ENCODE measurements at regions not wholly inside any gene's neighbourhood (a gene's known extent, or its start where the extent isn't known, plus 50 kb on each side); places are given as distances from the start of the nearest gene placed in this dataset.
A peak's percentile ranks its signal among the peaks of the same experiment; 100 is the strongest.

- no peaks in the 10 kb centered on the region for H3K27me3 ChIP-seq
- TF ChIP-seq POLR2A (IDR thresholded peaks at IDR 0.05) (no peak), CTCF (IDR thresholded peaks at IDR 0.05) (no peak)
- no peak for DNase-seq
- H3K9me3 ChIP-seq, result no peaks in the 10 kb centered on the region
- no peaks in the 10 kb centered on the region for H3K36me3 ChIP-seq
- no peak overlapping the region for H3K4me3 ChIP-seq
- no peaks in the 10 kb centered on the region for H3K4me1 ChIP-seq
- no peak overlapping the region for H3K27ac ChIP-seq
Observed at GRCh38 chr5:133749331-133749985, 137.1 kb upstream of the FSTL4 start.

- Histone ChIP-seq H3K27ac (no peak overlapping the region), H3K9me3 (no peaks in the 10 kb centered on the region), H3K36me3 (no peaks in the 10 kb centered on the region), H3K4me3 (no peak overlapping the region), H3K27me3 (no peaks in the 10 kb centered on the region), H3K4me1 (no peaks in the 10 kb centered on the region)
- DNase-seq, result no peak
- TF ChIP-seq POLR2A (IDR thresholded peaks at IDR 0.05) (no peak), CTCF (IDR thresholded peaks at IDR 0.05) (peak in 1 of 6 experiments; percentile 6)
Observed at GRCh38 chr5:133746834-133747233, 134.5 kb upstream of the FSTL4 start.

GRCh38 chr5:133744960-133745308, 132.6 kb upstream of the FSTL4 start:
- no peak for TF ChIP-seq CTCF (IDR thresholded peaks at IDR 0.05)
- H3K9me3 ChIP-seq, result no peaks in the 10 kb centered on the region
- no peak for DNase-seq
- no peaks in the 10 kb centered on the region for H3K27me3 ChIP-seq
- no peaks in the 10 kb centered on the region for H3K4me1 ChIP-seq
- no peak overlapping the region for H3K4me3 ChIP-seq
- H3K36me3 ChIP-seq, result no peaks in the 10 kb centered on the region
- H3K27ac ChIP-seq, result no peak overlapping the region

- H3K9me3 ChIP-seq, result no peaks in the 10 kb centered on the region
- no peak overlapping the region for H3K27ac ChIP-seq
- H3K4me3 ChIP-seq, result no peak overlapping the region
- no peak for DNase-seq
- H3K4me1 ChIP-seq, result no peaks in the 10 kb centered on the region
- TF ChIP-seq CTCF (IDR thresholded peaks at IDR 0.05) (no peak), POLR2A (IDR thresholded peaks at IDR 0.05) (no peak)
- no peaks in the 10 kb centered on the region for H3K27me3 ChIP-seq
- no peaks in the 10 kb centered on the region for H3K36me3 ChIP-seq
Observed at GRCh38 chr5:133744051-133744959, 132.0 kb upstream of the FSTL4 start.

GRCh38 chr5:133742431-133742988, 130.2 kb upstream of the FSTL4 start:
- DNase-seq, result no peak
- no peaks in the 10 kb centered on the region for H3K36me3 ChIP-seq
- H3K4me1 ChIP-seq, result no peaks in the 10 kb centered on the region
- no peaks in the 10 kb centered on the region for H3K27me3 ChIP-seq
- no peak overlapping the region for H3K27ac ChIP-seq
- no peaks in the 10 kb centered on the region for H3K9me3 ChIP-seq
- TF ChIP-seq POLR2A (IDR thresholded peaks at IDR 0.05), result no peak
- TF ChIP-seq CTCF (IDR thresholded peaks at IDR 0.05), result no peak
- no peak overlapping the region for H3K4me3 ChIP-seq
